ENCODE measurements at regions not wholly inside any gene's neighbourhood (a gene's known extent, or its start where the extent isn't known, plus 50 kb on each side); places are given as distances from the start of the nearest gene placed in this dataset.

DNA sequence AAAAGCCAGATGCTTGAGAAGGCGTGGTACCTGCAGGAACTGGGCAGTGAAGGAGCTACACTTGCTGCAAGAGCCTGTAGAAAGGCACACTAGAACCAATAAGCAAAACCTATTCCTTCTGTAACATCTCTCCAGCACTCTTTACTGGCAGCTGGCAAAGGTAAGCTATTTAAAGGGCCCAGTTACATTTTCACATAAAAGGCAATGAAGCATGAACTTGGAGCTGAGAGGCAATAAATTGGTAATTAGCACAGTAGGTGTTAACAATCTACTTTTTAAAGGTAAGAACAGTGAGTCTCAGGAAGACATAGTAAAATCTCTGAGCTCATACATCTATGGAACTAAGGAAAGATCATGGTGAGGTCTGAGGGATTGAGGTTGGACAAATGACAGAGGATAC, 167.1 kb upstream of the OLFM3 start:
- TF ChIP-seq, protein P1, sequence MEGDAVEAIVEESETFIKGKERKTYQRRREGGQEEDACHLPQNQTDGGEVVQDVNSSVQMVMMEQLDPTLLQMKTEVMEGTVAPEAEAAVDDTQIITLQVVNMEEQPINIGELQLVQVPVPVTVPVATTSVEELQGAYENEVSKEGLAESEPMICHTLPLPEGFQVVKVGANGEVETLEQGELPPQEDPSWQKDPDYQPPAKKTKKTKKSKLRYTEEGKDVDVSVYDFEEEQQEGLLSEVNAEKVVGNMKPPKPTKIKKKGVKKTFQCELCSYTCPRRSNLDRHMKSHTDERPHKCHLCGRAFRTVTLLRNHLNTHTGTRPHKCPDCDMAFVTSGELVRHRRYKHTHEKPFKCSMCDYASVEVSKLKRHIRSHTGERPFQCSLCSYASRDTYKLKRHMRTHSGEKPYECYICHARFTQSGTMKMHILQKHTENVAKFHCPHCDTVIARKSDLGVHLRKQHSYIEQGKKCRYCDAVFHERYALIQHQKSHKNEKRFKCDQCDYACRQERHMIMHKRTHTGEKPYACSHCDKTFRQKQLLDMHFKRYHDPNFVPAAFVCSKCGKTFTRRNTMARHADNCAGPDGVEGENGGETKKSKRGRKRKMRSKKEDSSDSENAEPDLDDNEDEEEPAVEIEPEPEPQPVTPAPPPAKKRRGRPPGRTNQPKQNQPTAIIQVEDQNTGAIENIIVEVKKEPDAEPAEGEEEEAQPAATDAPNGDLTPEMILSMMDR (conservative IDR thresholded peaks at IDR 0.05 in 1 of 2, IDR thresholded peaks at IDR 0.05 in 1 of 2; ENCODE audit: low read depth in 1 of 2, low read length in 2 of 2): no peak
- TF ChIP-seq EZH2 (IDR thresholded peaks at IDR 0.05; ENCODE audit: low read length, missing control alignments): no peak

Measured in fibroblast of lung (primary cell).